ENCODE measurements at regions not wholly inside any gene's neighbourhood (a gene's known extent, or its start where the extent isn't known, plus 50 kb on each side); places are given as distances from the start of the nearest gene placed in this dataset.

GRCh38 chr13:90545070-90545840 is 802.2 kb upstream of the MIR17HG start:
- no peak for TF ChIP-seq CTCF (IDR thresholded peaks at IDR 0.05)
- no peak for TF ChIP-seq POLR2A (IDR thresholded peaks at IDR 0.05)

Measured in thyroid gland (tissue), 4 donors.